SK-N-MC (cell line): ENCODE measurements at regions not wholly inside any gene's neighbourhood (a gene's known extent, or its start where the extent isn't known, plus 50 kb on each side); places are given as distances from the start of the nearest gene placed in this dataset.

Experiments
- DNase-seq: peaks from one replicate; pipeline ENCODE4 v3.0.0-alpha.2; 2011; ENCODE audit warnings: low read depth, low spot score
- H3K27ac ChIP-seq: fragments of 200-600 bp; sonication (generic); 2 replicates; pipeline ENCODE4 v1.5.1; 2016; ENCODE audit warnings: mixed run types
- H3K36me3 ChIP-seq: fragments of 200-600 bp; sonication (generic); 2 replicates; pipeline ENCODE4 v1.6.1; 2017; ENCODE audit warnings: antibody characterized with exemption, low read length, mixed read lengths; ENCODE audit not compliant: insufficient read depth
- H3K4me3 ChIP-seq: fragments of 200-600 bp; sonication (generic); 2 replicates; pipeline ENCODE4 v1.5.1; 2016
- H3K9ac ChIP-seq: fragments of 200-600 bp; sonication (generic); 2 replicates; pipeline ENCODE4 v1.8.0; 2017; ENCODE audit warnings: mixed run types, mixed read lengths; ENCODE audit not compliant: insufficient read length
- H3K9me3 ChIP-seq: fragments of 200-600 bp; sonication (generic); 2 replicates; pipeline ENCODE4 v1.6.1; 2017; ENCODE audit warnings: low read depth, mild to moderate bottlenecking, antibody characterized with exemption, low read length, moderate library complexity, mixed read lengths
- EZH2 ChIP-seq: fragments of 200-600 bp; sonication (generic); IDR thresholded peaks from one replicate; pipeline ENCODE4 v1.6.1; 2017; ENCODE audit warnings: antibody characterized with exemption
- FOXP2 ChIP-seq: optimal IDR thresholded peaks from 2 replicates; pipeline ENCODE3; 2011; ENCODE audit warnings: mild to moderate bottlenecking, moderate library complexity; ENCODE audit not compliant: insufficient read depth; ENCODE audit errors: extremely low read length, control extremely low read depth
- POLR2AphosphoS5 ChIP-seq: IDR thresholded peaks from 2 replicates; pipeline ENCODE4 v1.6.1; 2012; ENCODE audit warnings: mild to moderate bottlenecking, low read depth, low read length, borderline replicate concordance

DNA sequence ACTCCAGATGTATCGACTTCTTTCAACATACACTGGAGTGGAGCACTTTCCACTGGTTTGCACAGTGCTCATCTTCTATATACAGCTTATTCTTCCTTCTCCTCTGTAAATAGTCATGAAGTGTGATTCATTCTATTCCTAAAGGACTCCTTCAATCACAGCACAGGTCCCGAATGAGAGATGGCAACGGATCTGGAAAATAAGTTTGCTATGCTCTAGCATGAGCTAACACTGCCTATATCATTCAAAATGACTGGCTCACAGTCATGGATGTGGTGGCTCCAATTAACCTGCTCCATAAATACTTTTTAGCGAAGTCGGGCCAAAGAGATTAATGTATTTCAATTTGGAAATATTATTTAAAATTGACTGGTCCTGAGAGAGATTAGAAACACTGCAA, 272.1 kb upstream of the CDH6 start:
- Histone ChIP-seq H3K4me3 (no peak overlapping the region), H3K27ac (no peak overlapping the region), H3K9me3 (no peaks in the 10 kb centered on the region), H3K9ac (no peak overlapping the region), H3K36me3 (no peaks in the 10 kb centered on the region)
- DNase-seq = no peak
- no peak for TF ChIP-seq FOXP2
- TF ChIP-seq EZH2 = no peak
- no peak for TF ChIP-seq POLR2AphosphoS5

GRCh38 chr5:30918171-30918570, 275.3 kb upstream of the CDH6 start:
- Histone ChIP-seq H3K4me3 (no peak overlapping the region), H3K36me3 (no peaks in the 10 kb centered on the region), H3K9ac (no peak overlapping the region), H3K27ac (no peak overlapping the region), H3K9me3 (no peaks in the 10 kb centered on the region)
- TF ChIP-seq POLR2AphosphoS5 (no peak), FOXP2 (no peak), EZH2 (no peak)
- no peak for DNase-seq

GRCh38 chr5:30908356-30908755, 285.1 kb upstream of the CDH6 start:
- no peaks in the 10 kb centered on the region for H3K9me3 ChIP-seq
- no peak for TF ChIP-seq POLR2AphosphoS5
- H3K9ac ChIP-seq = no peak overlapping the region
- no peaks in the 10 kb centered on the region for H3K36me3 ChIP-seq
- no peak overlapping the region for H3K27ac ChIP-seq
- H3K4me3 ChIP-seq = no peak overlapping the region
- DNase-seq = no peak

GRCh38 chr5:30900367-30900766, 293.1 kb upstream of the CDH6 start:
- TF ChIP-seq FOXP2 (no peak), EZH2 (no peak), POLR2AphosphoS5 (no peak)
- H3K9ac ChIP-seq = no peak overlapping the region
- DNase-seq = no peak
- H3K27ac ChIP-seq = no peak overlapping the region
- no peaks in the 10 kb centered on the region for H3K9me3 ChIP-seq
- H3K36me3 ChIP-seq = no peaks in the 10 kb centered on the region
- no peak overlapping the region for H3K4me3 ChIP-seq

- Histone ChIP-seq H3K4me3 (no peak overlapping the region), H3K36me3 (no peaks in the 10 kb centered on the region), H3K9me3 (no peaks in the 10 kb centered on the region), H3K27ac (no peak overlapping the region), H3K9ac (no peak overlapping the region)
- DNase-seq = no peak
- TF ChIP-seq EZH2 = no peak
- TF ChIP-seq FOXP2 = no peak
- TF ChIP-seq POLR2AphosphoS5 = no peak
These were observed 298.7 kb upstream of the CDH6 start for GRCh38 chr5:30894811-30895210.

- Histone ChIP-seq H3K9me3 (no peaks in the 10 kb centered on the region), H3K9ac (no peak overlapping the region), H3K36me3 (no peaks in the 10 kb centered on the region), H3K27ac (no peak overlapping the region), H3K4me3 (no peak overlapping the region)
- TF ChIP-seq POLR2AphosphoS5 (no peak), FOXP2 (no peak), EZH2 (no peak)
- no peak for DNase-seq
These were observed 301.8 kb upstream of the CDH6 start for GRCh38 chr5:30891660-30892059.

DNA sequence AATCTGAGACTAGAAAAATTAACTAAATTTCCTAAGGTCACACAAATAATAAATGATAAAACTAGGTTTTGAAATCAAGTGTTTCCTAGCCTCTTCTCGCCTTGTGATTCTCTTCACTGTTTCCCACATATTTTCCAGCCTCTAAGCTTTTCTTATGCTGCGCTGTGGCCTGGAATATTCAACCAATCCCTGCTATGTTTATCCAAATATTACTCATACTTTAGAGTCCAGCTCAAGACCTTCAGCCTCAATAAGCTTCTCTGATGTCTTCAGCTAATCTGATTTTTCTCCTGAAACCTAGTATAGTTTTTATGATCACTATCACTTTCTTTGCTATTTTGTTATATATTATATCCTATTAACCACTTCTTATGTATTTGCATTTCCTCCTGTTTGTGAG, 303.1 kb upstream of the CDH6 start:
- Histone ChIP-seq H3K36me3 (no peaks in the 10 kb centered on the region), H3K4me3 (no peak overlapping the region), H3K27ac (no peak overlapping the region), H3K9ac (no peak overlapping the region), H3K9me3 (no peaks in the 10 kb centered on the region)
- TF ChIP-seq POLR2AphosphoS5 (no peak), EZH2 (no peak), FOXP2 (no peak)
- no peak for DNase-seq

DNA sequence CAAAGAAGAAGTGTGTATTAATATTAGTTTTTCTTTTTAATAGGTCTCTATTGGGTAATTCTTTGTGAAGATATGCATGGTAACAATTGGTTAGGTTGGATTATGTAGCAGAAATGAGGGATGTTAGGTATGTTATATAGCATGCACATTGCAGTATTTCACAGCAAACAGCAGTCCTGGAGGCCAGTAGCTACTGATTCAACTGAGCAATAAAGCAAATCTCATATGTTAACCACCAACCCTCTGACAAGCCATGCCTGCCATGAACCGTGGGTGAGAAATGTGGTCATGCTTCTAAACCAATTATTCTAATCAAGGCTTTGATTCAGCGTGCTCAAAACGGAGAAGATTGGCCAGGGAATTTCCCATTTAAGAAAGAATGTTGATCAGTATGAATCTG, 313.0 kb upstream of the CDH6 start:
- no peaks in the 10 kb centered on the region for H3K9me3 ChIP-seq
- no peaks in the 10 kb centered on the region for H3K36me3 ChIP-seq
- H3K9ac ChIP-seq = no peak overlapping the region
- no peak for DNase-seq
- no peak overlapping the region for H3K4me3 ChIP-seq
- TF ChIP-seq EZH2 (no peak), POLR2AphosphoS5 (no peak), FOXP2 (no peak)
- H3K27ac ChIP-seq = no peak overlapping the region

DNA sequence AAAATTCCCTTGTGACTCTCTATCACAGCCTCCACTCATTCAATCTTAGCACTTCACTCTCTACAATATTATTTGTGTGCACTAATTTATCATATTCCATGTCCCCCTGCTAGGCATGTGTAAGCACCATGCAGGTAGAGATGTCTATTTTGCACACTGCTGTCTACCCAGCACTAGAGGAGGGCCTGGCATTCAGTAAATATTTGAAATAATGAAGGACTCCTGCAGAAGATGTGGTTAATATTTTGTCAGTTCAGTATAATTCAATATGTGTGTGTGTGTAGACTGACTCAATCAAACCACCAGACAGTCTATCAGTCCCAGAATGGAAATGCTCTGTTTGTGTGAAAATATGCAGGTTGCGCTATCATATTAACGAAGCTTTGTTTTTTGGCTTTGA, 313.6 kb upstream of the CDH6 start:
- H3K9ac ChIP-seq = no peak overlapping the region
- H3K36me3 ChIP-seq = no peaks in the 10 kb centered on the region
- no peak for DNase-seq
- no peak overlapping the region for H3K27ac ChIP-seq
- no peak overlapping the region for H3K4me3 ChIP-seq
- no peak for TF ChIP-seq POLR2AphosphoS5
- TF ChIP-seq FOXP2 = no peak
- no peak for TF ChIP-seq EZH2
- no peaks in the 10 kb centered on the region for H3K9me3 ChIP-seq

DNA sequence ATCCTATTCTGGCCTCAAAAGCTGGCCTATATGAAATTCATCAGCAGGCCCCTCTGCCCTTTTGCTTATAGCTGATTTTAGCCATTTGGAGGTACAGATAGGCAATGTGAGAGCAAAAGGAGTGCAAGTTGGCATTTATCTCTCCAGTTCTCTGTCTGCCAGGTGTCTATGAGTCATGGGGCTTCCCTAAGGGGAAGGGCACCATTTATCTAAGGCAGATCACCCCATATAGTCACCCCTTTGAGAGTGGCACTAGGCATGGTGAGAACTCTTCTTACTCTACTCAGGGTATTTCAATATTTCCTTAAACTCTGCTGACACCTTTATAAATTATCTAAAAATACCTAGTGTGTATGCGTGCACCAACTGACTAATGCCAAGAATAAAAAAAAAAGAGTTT, 314.7 kb upstream of the CDH6 start:
- H3K9me3 ChIP-seq = no peaks in the 10 kb centered on the region
- no peak for TF ChIP-seq EZH2
- TF ChIP-seq FOXP2 = no peak
- TF ChIP-seq POLR2AphosphoS5 = no peak
- no peaks in the 10 kb centered on the region for H3K36me3 ChIP-seq
- no peak overlapping the region for H3K27ac ChIP-seq
- H3K9ac ChIP-seq = no peak overlapping the region
- no peak overlapping the region for H3K4me3 ChIP-seq
- DNase-seq = no peak
